ENCODE measurements at regions not wholly inside any gene's neighbourhood (a gene's known extent, or its start where the extent isn't known, plus 50 kb on each side); places are given as distances from the start of the nearest gene placed in this dataset.

DNA sequence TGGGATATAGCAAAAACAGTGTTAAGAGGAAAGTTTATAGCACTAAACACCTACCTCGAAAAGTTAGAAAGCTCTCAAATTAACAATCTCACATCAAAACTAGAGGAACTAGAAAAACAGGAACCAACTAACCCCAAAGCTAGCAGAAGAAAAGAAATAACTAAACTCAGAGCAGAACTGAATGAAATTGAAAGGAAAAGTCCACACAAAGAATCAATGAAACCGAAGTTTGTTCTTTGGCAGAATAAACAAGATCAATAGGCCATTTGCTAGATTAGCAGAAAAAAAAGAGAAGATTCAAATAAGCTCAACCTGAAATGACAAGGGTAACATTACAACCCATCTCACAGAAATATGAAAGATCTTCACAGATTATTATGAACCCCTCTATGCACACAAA is 234.8 kb upstream of the ISL1 start:
- ChIA-PET POLR2A (no interaction called here), CTCF (no interaction called here)
- Mint-ChIP-seq H3K9me3 (peaks cover 27% of the 10 kb centered on the region), H3K4me3 (no peak overlapping the region), H3K27ac (no peak overlapping the region), H3K27me3 (no peaks in the 10 kb centered on the region), H3K36me3 (ENCODE audit: low read depth) (no peaks in the 10 kb centered on the region), H3K4me1 (ENCODE audit: low read depth) (no peaks in the 10 kb centered on the region)
- intact Hi-C loops (cut with DNase I, micrococcal nuclease): no loop called here
- H3K27me3 ChIP-seq (ENCODE audit: control insufficient read depth in 1 of 2, insufficient read depth in 2 of 2, low read length in 2 of 2): no peaks in the 10 kb centered on the region
- no peaks in the 10 kb centered on the region for H3K4me1 ChIP-seq (ENCODE audit: insufficient read depth, low read length)
- no peaks in the 10 kb centered on the region for H3K36me3 ChIP-seq (ENCODE audit: insufficient read depth, low read length)
- DNase-seq (no peak), ATAC-seq (ENCODE audit: poor library complexity) (no peak)
- H3K9me3 ChIP-seq (ENCODE audit: control insufficient read depth in 1 of 2, insufficient read depth in 1 of 2, low read length in 2 of 2): no peaks in the 10 kb centered on the region
- no peak overlapping the region for H3K27ac ChIP-seq (ENCODE audit: low read depth in 1 of 2, low read length in 2 of 2)
- TF ChIP-seq, protein P1, sequence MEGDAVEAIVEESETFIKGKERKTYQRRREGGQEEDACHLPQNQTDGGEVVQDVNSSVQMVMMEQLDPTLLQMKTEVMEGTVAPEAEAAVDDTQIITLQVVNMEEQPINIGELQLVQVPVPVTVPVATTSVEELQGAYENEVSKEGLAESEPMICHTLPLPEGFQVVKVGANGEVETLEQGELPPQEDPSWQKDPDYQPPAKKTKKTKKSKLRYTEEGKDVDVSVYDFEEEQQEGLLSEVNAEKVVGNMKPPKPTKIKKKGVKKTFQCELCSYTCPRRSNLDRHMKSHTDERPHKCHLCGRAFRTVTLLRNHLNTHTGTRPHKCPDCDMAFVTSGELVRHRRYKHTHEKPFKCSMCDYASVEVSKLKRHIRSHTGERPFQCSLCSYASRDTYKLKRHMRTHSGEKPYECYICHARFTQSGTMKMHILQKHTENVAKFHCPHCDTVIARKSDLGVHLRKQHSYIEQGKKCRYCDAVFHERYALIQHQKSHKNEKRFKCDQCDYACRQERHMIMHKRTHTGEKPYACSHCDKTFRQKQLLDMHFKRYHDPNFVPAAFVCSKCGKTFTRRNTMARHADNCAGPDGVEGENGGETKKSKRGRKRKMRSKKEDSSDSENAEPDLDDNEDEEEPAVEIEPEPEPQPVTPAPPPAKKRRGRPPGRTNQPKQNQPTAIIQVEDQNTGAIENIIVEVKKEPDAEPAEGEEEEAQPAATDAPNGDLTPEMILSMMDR (IDR thresholded peaks at IDR 0.05): no peak
- no peak overlapping the region for H3K4me3 ChIP-seq (ENCODE audit: low read length)

DNA sequence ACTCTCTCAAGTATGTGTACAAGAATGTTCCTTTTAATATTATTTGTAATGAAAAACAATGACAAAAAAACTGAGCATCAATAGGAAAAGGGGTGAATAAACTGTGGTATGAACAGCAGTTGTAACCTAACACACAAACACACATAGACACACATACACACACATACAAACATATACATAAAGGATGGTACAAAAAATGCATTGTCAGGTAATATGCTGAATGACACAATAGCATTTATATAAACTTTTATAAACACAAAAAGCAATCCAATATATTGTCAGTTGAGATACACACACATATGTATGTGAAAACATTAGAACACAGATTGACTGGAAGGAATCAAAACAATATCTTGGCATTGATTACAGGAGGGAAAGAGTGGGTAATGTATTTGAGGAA is 227.0 kb upstream of the ISL1 start:
- H3K27ac Mint-ChIP-seq: no peak overlapping the region
- Histone ChIP-seq H3K9me3 (ENCODE audit: control insufficient read depth in 1 of 2, insufficient read depth in 1 of 2, low read length in 2 of 2) (peaks cover 4 to 11% of the 10 kb centered on the region in 2 experiments), H3K36me3 (ENCODE audit: insufficient read depth, low read length) (no peaks in the 10 kb centered on the region), H3K27me3 (ENCODE audit: control insufficient read depth in 1 of 2, insufficient read depth in 2 of 2, low read length in 2 of 2) (no peaks in the 10 kb centered on the region), H3K4me3 (ENCODE audit: low read length) (no peak overlapping the region), H3K27ac (ENCODE audit: low read depth in 1 of 2, low read length in 2 of 2) (no peak overlapping the region), H3K4me1 (ENCODE audit: insufficient read depth, low read length) (no peaks in the 10 kb centered on the region)
- CTCF ChIA-PET: no interaction called here
- H3K4me1 Mint-ChIP-seq (ENCODE audit: low read depth): no peaks in the 10 kb centered on the region
- DNase-seq (no peak), ATAC-seq (ENCODE audit: poor library complexity) (no peak)
- TF ChIP-seq, protein P1 (IDR thresholded peaks at IDR 0.05): no peak
- H3K9me3 Mint-ChIP-seq: peaks cover 12% of the 10 kb centered on the region
- H3K36me3 Mint-ChIP-seq (ENCODE audit: low read depth): no peaks in the 10 kb centered on the region
- intact Hi-C loops (cut with DNase I, micrococcal nuclease): no loop called here
- no peak overlapping the region for H3K4me3 Mint-ChIP-seq
- no peaks in the 10 kb centered on the region for H3K27me3 Mint-ChIP-seq
- POLR2A ChIA-PET: no interaction called here

DNA sequence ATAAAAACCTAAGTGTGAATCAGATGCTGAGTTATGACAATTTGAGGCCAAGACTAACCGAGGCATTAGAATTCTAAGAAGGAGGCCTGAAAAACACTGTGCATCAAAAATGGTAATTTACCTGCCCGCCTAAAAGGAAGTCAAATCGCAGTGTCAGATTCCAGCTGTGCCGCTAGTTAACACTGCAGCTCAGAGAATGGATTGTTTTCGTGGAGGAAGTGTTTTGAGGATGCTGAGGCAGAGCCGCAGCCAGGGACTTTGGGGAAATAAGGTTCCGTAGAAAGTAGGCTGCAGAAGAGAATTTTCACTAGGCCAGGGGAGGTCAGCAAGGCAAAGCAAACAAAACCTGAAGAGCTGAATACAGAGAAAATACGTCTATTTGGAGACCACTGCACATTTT is 226.4 kb upstream of the ISL1 start:
- no peak overlapping the region for H3K4me3 ChIP-seq (ENCODE audit: low read length)
- ATAC-seq (ENCODE audit: poor library complexity): no peak
- H3K27ac ChIP-seq (ENCODE audit: low read depth in 1 of 2, low read length in 2 of 2): no peak overlapping the region
- Mint-ChIP-seq H3K9me3 (peaks cover 15% of the 10 kb centered on the region), H3K27me3 (no peaks in the 10 kb centered on the region), H3K36me3 (ENCODE audit: low read depth) (no peaks in the 10 kb centered on the region), H3K27ac (no peak overlapping the region), H3K4me1 (ENCODE audit: low read depth) (no peaks in the 10 kb centered on the region), H3K4me3 (no peak overlapping the region)
- TF ChIP-seq, protein P1 (IDR thresholded peaks at IDR 0.05): no peak
- no peaks in the 10 kb centered on the region for H3K36me3 ChIP-seq (ENCODE audit: insufficient read depth, low read length)
- H3K4me1 ChIP-seq (ENCODE audit: insufficient read depth, low read length): no peaks in the 10 kb centered on the region
- H3K9me3 ChIP-seq (ENCODE audit: control insufficient read depth in 1 of 2, insufficient read depth in 1 of 2, low read length in 2 of 2): peaks cover 6 to 11% of the 10 kb centered on the region in 2 experiments
- DNase-seq: no peak
- intact Hi-C loops (cut with DNase I, micrococcal nuclease): no loop called here
- POLR2A ChIA-PET: no interaction called here
- no peaks in the 10 kb centered on the region for H3K27me3 ChIP-seq (ENCODE audit: control insufficient read depth in 1 of 2, insufficient read depth in 2 of 2, low read length in 2 of 2)
- CTCF ChIA-PET: no interaction called here
